Naive thymus-derived CD8-positive, alpha-beta T cell (primary cell): ENCODE measurements at regions not wholly inside any gene's neighbourhood (a gene's known extent, or its start where the extent isn't known, plus 50 kb on each side); places are given as distances from the start of the nearest gene placed in this dataset.
"Not testable (repeated sequence)": the region's sequence is repeated elsewhere in the genome, so short reads cannot be mapped to it uniquely, and the experiment has no call there.

Experiments used
- ATAC-seq, 2 donors: fragments of 150-1000 bp; cut with Tn5 transposase in 1 of 2; sonication (Bioruptor Pico), chemical (Tn5 transposase) in 1 of 2; 1 replicate in 1 of 2; 2 replicates in 1 of 2; pipeline ENCODE4 v1.10.0; 2021; ENCODE audit warnings: mild to moderate bottlenecking in 2 of 2, moderate library complexity in 2 of 2
- POLR2A ChIA-PET: fragments of 350-600 bp; sonication (Branson Sonifier 250); formaldehyde crosslinking; loops from one replicate; lab custom pipeline; 2021; ENCODE audit warnings: antibody characterized with exemption; lab: Charles Lee
- DNase-seq, 10 donors: peaks; one replicate each; pipeline versions ENCODE4 v3.0.0 to v3.0.0-alpha.2; 2020 to 2022
- H3K27ac Mint-ChIP-seq, 10 donors: one replicate each; pipeline ENCODE4 v1.8.0; 2020 to 2022; ENCODE audit warnings: mild to moderate bottlenecking in 10 of 10, mixed read lengths in 10 of 10, moderate library complexity in 4 of 10, inconsistent platforms in 1 of 10
- H3K27me3 Mint-ChIP-seq, 5 donors: one replicate each; pipeline ENCODE4 v1.8.0; 2021 to 2022; ENCODE audit warnings: mixed read lengths in 5 of 5
- H3K36me3 Mint-ChIP-seq, 3 donors: one replicate each; pipeline ENCODE4 v1.8.0; 2020 to 2022; ENCODE audit warnings: mixed read lengths in 3 of 3, mild to moderate bottlenecking in 2 of 3, inconsistent platforms in 1 of 3
- H3K4me1 Mint-ChIP-seq, 4 donors: one replicate each; pipeline ENCODE4 v1.8.0; 2021 to 2022; ENCODE audit warnings: mixed read lengths in 4 of 4
- H3K4me3 Mint-ChIP-seq, 10 donors: one replicate each; pipeline ENCODE4 v1.8.0; 2020 to 2022; ENCODE audit warnings: mild to moderate bottlenecking in 10 of 10, mixed read lengths in 10 of 10, moderate library complexity in 6 of 10, inconsistent platforms in 1 of 10
- H3K9me3 Mint-ChIP-seq, 9 donors: one replicate each; pipeline ENCODE4 v1.8.0; 2020 to 2022; ENCODE audit warnings: mixed read lengths in 9 of 9, mild to moderate bottlenecking in 3 of 9, inconsistent platforms in 1 of 9, moderate library complexity in 1 of 9

GRCh38 chr5:118111956-118112355 lies 876.4 kb downstream of the DTWD2 start:
- POLR2A ChIA-PET = no interaction called here
- H3K4me3 Mint-ChIP-seq = no peak overlapping the region

GRCh38 chr5:118107246-118107645 lies 881.1 kb downstream of the DTWD2 start:
- H3K27ac Mint-ChIP-seq, DNase-seq, POLR2A ChIA-PET, H3K36me3 Mint-ChIP-seq, H3K4me1 Mint-ChIP-seq, H3K4me3 Mint-ChIP-seq, H3K27me3 Mint-ChIP-seq, ATAC-seq: not testable (repeated sequence)
- peaks cover 0 to 15% (median 4%) of the 10 kb centered on the region in 9 donors for H3K9me3 Mint-ChIP-seq

More at GRCh38 chr5:118111956-118112355, 876.4 kb downstream of the DTWD2 start:
- H3K36me3 Mint-ChIP-seq = no peaks in the 10 kb centered on the region
- DNase-seq (no peak), ATAC-seq (no peak)
- no peak overlapping the region for H3K27ac Mint-ChIP-seq
- no peaks in the 10 kb centered on the region for H3K27me3 Mint-ChIP-seq
- H3K4me1 Mint-ChIP-seq = no peaks in the 10 kb centered on the region
- H3K9me3 Mint-ChIP-seq = peaks cover 0 to 15% (median 4%) of the 10 kb centered on the region in 9 donors

GRCh38 chr5:118098716-118099115 lies 889.6 kb downstream of the DTWD2 start:
- POLR2A ChIA-PET = no interaction called here

GRCh38 chr5:118095115-118095514 lies 893.2 kb downstream of the DTWD2 start:
- DNase-seq (no peak), ATAC-seq (no peak)
- no peaks in the 10 kb centered on the region for H3K36me3 Mint-ChIP-seq
- no peaks in the 10 kb centered on the region for H3K27me3 Mint-ChIP-seq
- H3K4me1 Mint-ChIP-seq = no peaks in the 10 kb centered on the region
- POLR2A ChIA-PET = no interaction called here
- H3K9me3 Mint-ChIP-seq = peaks cover 0 to 11% (median 2%) of the 10 kb centered on the region in 9 donors
- H3K27ac Mint-ChIP-seq = no peak overlapping the region
- no peak overlapping the region for H3K4me3 Mint-ChIP-seq

More at GRCh38 chr5:118098716-118099115, 889.6 kb downstream of the DTWD2 start:
- no peak for ATAC-seq
- Mint-ChIP-seq H3K27me3 (no peaks in the 10 kb centered on the region), H3K4me3 (no peak overlapping the region), H3K4me1 (no peaks in the 10 kb centered on the region), H3K27ac (no peak overlapping the region), H3K36me3 (no peaks in the 10 kb centered on the region), H3K9me3 (peaks cover 0 to 11% (median 2%) of the 10 kb centered on the region in 9 donors)
- DNase-seq = no peak

GRCh38 chr5:118088448-118088847 lies 899.9 kb downstream of the DTWD2 start:
- DNase-seq (no peak), ATAC-seq (no peak)
- POLR2A ChIA-PET = no interaction called here
- Mint-ChIP-seq H3K27ac (no peak overlapping the region), H3K36me3 (no peaks in the 10 kb centered on the region), H3K4me3 (no peak overlapping the region), H3K4me1 (no peaks in the 10 kb centered on the region), H3K27me3 (no peaks in the 10 kb centered on the region), H3K9me3 (peaks cover 0 to 24% (median 2%) of the 10 kb centered on the region in 9 donors)

- no peak overlapping the region for H3K4me3 Mint-ChIP-seq
- H3K4me1 Mint-ChIP-seq = no peaks in the 10 kb centered on the region
- no peak overlapping the region for H3K27ac Mint-ChIP-seq
- H3K9me3 Mint-ChIP-seq = peaks cover 0 to 30% (median 5%) of the 10 kb centered on the region in 9 donors
- no peak for ATAC-seq
- H3K27me3 Mint-ChIP-seq = no peaks in the 10 kb centered on the region
- no peaks in the 10 kb centered on the region for H3K36me3 Mint-ChIP-seq
- DNase-seq = no peak
- POLR2A ChIA-PET = no interaction called here
Measured at GRCh38 chr5:118076490-118076889, 911.9 kb downstream of the DTWD2 start.

GRCh38 chr5:118070041-118070440 lies 918.3 kb downstream of the DTWD2 start:
- Mint-ChIP-seq H3K27ac (no peak overlapping the region), H3K27me3 (no peaks in the 10 kb centered on the region), H3K4me3 (no peak overlapping the region), H3K4me1 (no peaks in the 10 kb centered on the region), H3K36me3 (no peaks in the 10 kb centered on the region), H3K9me3 (peaks cover 0 to 11% (median 3%) of the 10 kb centered on the region in 9 donors)
- DNase-seq (no peak), ATAC-seq (no peak)
- POLR2A ChIA-PET = no interaction called here

GRCh38 chr5:118069452-118069851 lies 918.9 kb downstream of the DTWD2 start:
- Mint-ChIP-seq H3K9me3 (peaks cover 0 to 15% (median 3%) of the 10 kb centered on the region in 9 donors), H3K36me3 (no peaks in the 10 kb centered on the region), H3K4me1 (no peaks in the 10 kb centered on the region), H3K27ac (no peak overlapping the region), H3K4me3 (no peak overlapping the region), H3K27me3 (no peaks in the 10 kb centered on the region)
- POLR2A ChIA-PET = no interaction called here
- no peak for ATAC-seq
- no peak for DNase-seq

GRCh38 chr5:118068886-118069285 lies 919.5 kb downstream of the DTWD2 start:
- ATAC-seq (no peak), DNase-seq (no peak)
- peaks cover 0 to 15% (median 2%) of the 10 kb centered on the region in 9 donors for H3K9me3 Mint-ChIP-seq
- H3K4me3 Mint-ChIP-seq = no peak overlapping the region
- H3K4me1 Mint-ChIP-seq = no peaks in the 10 kb centered on the region
- POLR2A ChIA-PET = no interaction called here
- no peak overlapping the region for H3K27ac Mint-ChIP-seq
- H3K27me3 Mint-ChIP-seq = no peaks in the 10 kb centered on the region
- no peaks in the 10 kb centered on the region for H3K36me3 Mint-ChIP-seq

- H3K4me3 Mint-ChIP-seq, DNase-seq, POLR2A ChIA-PET, ATAC-seq, H3K27me3 Mint-ChIP-seq, H3K4me1 Mint-ChIP-seq, H3K27ac Mint-ChIP-seq, H3K36me3 Mint-ChIP-seq: not testable (repeated sequence)
- H3K9me3 Mint-ChIP-seq = peaks cover 0 to 34% (median 5%) of the 10 kb centered on the region in 9 donors
Measured at GRCh38 chr5:118063836-118064235, 924.5 kb downstream of the DTWD2 start.

GRCh38 chr5:118060833-118061232 lies 927.5 kb downstream of the DTWD2 start:
- peaks cover 0 to 39% (median 5%) of the 10 kb centered on the region in 9 donors for H3K9me3 Mint-ChIP-seq
- no peak for DNase-seq

GRCh38 chr5:118052503-118052902 lies 935.8 kb downstream of the DTWD2 start:
- no peak overlapping the region for H3K27ac Mint-ChIP-seq
- DNase-seq = no peak
- no peaks in the 10 kb centered on the region for H3K36me3 Mint-ChIP-seq
- ATAC-seq = no peak
- no peaks in the 10 kb centered on the region for H3K27me3 Mint-ChIP-seq
- POLR2A ChIA-PET = no interaction called here
- H3K4me1 Mint-ChIP-seq = no peaks in the 10 kb centered on the region
- no peak overlapping the region for H3K4me3 Mint-ChIP-seq
- peaks cover 2 to 24% (median 8%) of the 10 kb centered on the region in 9 donors for H3K9me3 Mint-ChIP-seq

More at GRCh38 chr5:118060833-118061232, 927.5 kb downstream of the DTWD2 start:
- no peak overlapping the region for H3K4me3 Mint-ChIP-seq
- POLR2A ChIA-PET = no interaction called here
- no peaks in the 10 kb centered on the region for H3K27me3 Mint-ChIP-seq
- H3K4me1 Mint-ChIP-seq = no peaks in the 10 kb centered on the region
- no peak for ATAC-seq
- no peak overlapping the region for H3K27ac Mint-ChIP-seq
- no peaks in the 10 kb centered on the region for H3K36me3 Mint-ChIP-seq

GRCh38 chr5:118044169-118044568 lies 944.2 kb downstream of the DTWD2 start:
- POLR2A ChIA-PET = no interaction called here
- Mint-ChIP-seq H3K36me3 (no peaks in the 10 kb centered on the region), H3K4me3 (no peak overlapping the region), H3K9me3 (peaks cover 0 to 11% (median 2%) of the 10 kb centered on the region in 9 donors), H3K27me3 (no peaks in the 10 kb centered on the region), H3K4me1 (no peaks in the 10 kb centered on the region), H3K27ac (no peak overlapping the region)
- no peak for DNase-seq
- no peak for ATAC-seq

GRCh38 chr5:118043531-118043930 lies 944.8 kb downstream of the DTWD2 start:
- Mint-ChIP-seq H3K4me1 (no peaks in the 10 kb centered on the region), H3K27ac (no peak overlapping the region), H3K36me3 (no peaks in the 10 kb centered on the region), H3K27me3 (no peaks in the 10 kb centered on the region), H3K9me3 (peaks cover 0 to 11% (median 2%) of the 10 kb centered on the region in 9 donors), H3K4me3 (no peak overlapping the region)
- POLR2A ChIA-PET = no interaction called here
- DNase-seq (no peak), ATAC-seq (no peak)
